GM12891 (cell line): ENCODE measurements at regions not wholly inside any gene's neighbourhood (a gene's known extent, or its start where the extent isn't known, plus 50 kb on each side); places are given as distances from the start of the nearest gene placed in this dataset.

Source experiments
- POLR2A ChIP-seq: IDR thresholded peaks from 2 replicates; pipeline ENCODE4 v1.6.1; 2011; ENCODE audit warnings: low read depth, low read length, control low read depth
- POLR2AphosphoS5 ChIP-seq: IDR thresholded peaks from 2 replicates; pipeline ENCODE4 v1.6.1; 2011; ENCODE audit warnings: low read depth, low read length, control low read depth
- TAF1 ChIP-seq: IDR thresholded peaks from 2 replicates; pipeline ENCODE4 v1.6.1; 2011; ENCODE audit warnings: low read depth, low read length, control low read depth

GRCh38 chr11:130622141-130622542 is 173.7 kb downstream of the ADAMTS15 start:
- TF ChIP-seq TAF1 = no peak
- no peak for TF ChIP-seq POLR2AphosphoS5
- no peak for TF ChIP-seq POLR2A
